Activated CD8-positive, alpha-beta memory T cell treated with anti-CD3 and anti-CD28 coated beads for 1 hour (primary cell): ENCODE measurements at regions not wholly inside any gene's neighbourhood (a gene's known extent, or its start where the extent isn't known, plus 50 kb on each side); places are given as distances from the start of the nearest gene placed in this dataset.
"Not testable (repeated sequence)": the region's sequence is repeated elsewhere in the genome, so short reads cannot be mapped to it uniquely, and the experiment has no call there.

ENCODE experiments used
- DNase-seq, 2 donors: peaks; one replicate each; pipeline ENCODE4 v3.0.0-alpha.2; 2020; ENCODE audit warnings: low read depth in 1 of 2; ENCODE audit errors: extremely low read depth in 1 of 2

- no peak for DNase-seq
These were observed 452.1 kb upstream of the RASGRP1 start for GRCh38 chr15:39016706-39017105.

- DNase-seq: no peak
These were observed 454.4 kb upstream of the RASGRP1 start for GRCh38 chr15:39018966-39019365.

- DNase-seq: no peak
These were observed 456.7 kb upstream of the RASGRP1 start for GRCh38 chr15:39021341-39021740.

- DNase-seq: no peak
These were observed 458.1 kb upstream of the RASGRP1 start for GRCh38 chr15:39022532-39023305.

GRCh38 chr15:39025321-39025720 lies 460.7 kb upstream of the RASGRP1 start:
- no peak for DNase-seq

- no peak for DNase-seq
These were observed 461.3 kb upstream of the RASGRP1 start for GRCh38 chr15:39025881-39026280.

GRCh38 chr15:39028069-39028468 lies 463.5 kb upstream of the RASGRP1 start:
- no peak for DNase-seq

- DNase-seq: no peak
These were observed 465.1 kb upstream of the RASGRP1 start for GRCh38 chr15:39029741-39030140.

- DNase-seq: no peak
These were observed 465.9 kb upstream of the RASGRP1 start for GRCh38 chr15:39030291-39031070.

GRCh38 chr15:39031596-39031995 lies 467.0 kb upstream of the RASGRP1 start:
- DNase-seq: no peak

GRCh38 chr15:39034816-39035215 lies 470.2 kb upstream of the RASGRP1 start:
- no peak for DNase-seq

GRCh38 chr15:39037611-39038010 lies 473.0 kb upstream of the RASGRP1 start:
- DNase-seq: not testable (repeated sequence)

GRCh38 chr15:39040861-39041260 lies 476.2 kb upstream of the RASGRP1 start:
- no peak for DNase-seq

GRCh38 chr15:39041979-39042495 lies 477.4 kb upstream of the RASGRP1 start:
- no peak for DNase-seq

GRCh38 chr15:39051626-39052322 lies 487.2 kb upstream of the RASGRP1 start:
- no peak for DNase-seq

- DNase-seq: no peak
These were observed 487.7 kb upstream of the RASGRP1 start for GRCh38 chr15:39052323-39052705.

- DNase-seq: no peak
These were observed 488.9 kb upstream of the RASGRP1 start for GRCh38 chr15:39053480-39053879.

GRCh38 chr15:39054128-39054732 lies 489.6 kb upstream of the RASGRP1 start:
- no peak for DNase-seq

GRCh38 chr15:39056357-39056756 lies 491.7 kb upstream of the RASGRP1 start:
- DNase-seq: no peak

GRCh38 chr15:39058351-39059131 lies 493.9 kb upstream of the RASGRP1 start:
- no peak for DNase-seq
